ENCODE measurements at regions not wholly inside any gene's neighbourhood (a gene's known extent, or its start where the extent isn't known, plus 50 kb on each side); places are given as distances from the start of the nearest gene placed in this dataset.

DNA sequence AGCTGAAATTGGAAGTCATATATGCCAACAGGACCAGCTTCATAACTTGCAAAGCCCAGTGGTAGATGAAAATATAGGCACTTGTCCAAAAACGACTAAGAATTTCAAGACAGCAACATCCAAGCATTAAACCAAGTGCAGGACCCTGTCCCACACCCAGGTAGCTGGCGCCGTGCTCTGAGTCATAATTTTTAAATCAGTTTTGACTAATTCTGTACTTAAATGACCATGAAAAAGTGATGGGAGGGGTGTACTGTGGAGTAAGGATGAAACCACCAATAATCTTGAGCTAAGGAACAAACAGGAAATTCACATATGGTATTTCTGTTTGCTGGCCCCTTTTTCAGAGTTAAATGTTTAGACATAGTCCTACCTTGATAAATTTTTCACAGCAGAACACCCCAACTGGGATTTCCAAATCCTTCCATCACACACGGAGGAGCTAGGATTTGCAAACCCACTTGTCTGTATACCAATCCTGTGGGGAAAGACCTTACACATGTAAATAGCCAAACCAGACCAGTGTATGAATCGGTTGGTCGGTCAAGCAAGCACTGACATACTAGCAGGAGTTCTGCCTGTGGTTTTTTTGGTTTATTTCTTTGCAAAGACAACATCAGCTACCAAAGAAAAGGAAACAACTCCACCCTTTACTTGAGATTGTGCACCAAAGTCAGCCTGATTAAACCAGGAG is 235.7 kb upstream of the RAB4A start:
- peaks cover 5% of the 10 kb centered on the region for H3K36me3 Mint-ChIP-seq
- H3K27me3 Mint-ChIP-seq: peaks cover 7 to 18% of the 10 kb centered on the region in 2 donors
- ATAC-seq (peak; percentile 36 to 87), DNase-seq (ENCODE audit: low spot score) (no peak)
- peak overlapping the region; percentile 21 for H3K4me3 Mint-ChIP-seq
- no peaks in the 10 kb centered on the region for H3K9me3 Mint-ChIP-seq
- H3K27ac Mint-ChIP-seq: no peak overlapping the region
- H3K4me1 Mint-ChIP-seq (ENCODE audit: low read depth in 2 of 2): peaks cover 37 to 46% of the 10 kb centered on the region in 2 donors

DNA sequence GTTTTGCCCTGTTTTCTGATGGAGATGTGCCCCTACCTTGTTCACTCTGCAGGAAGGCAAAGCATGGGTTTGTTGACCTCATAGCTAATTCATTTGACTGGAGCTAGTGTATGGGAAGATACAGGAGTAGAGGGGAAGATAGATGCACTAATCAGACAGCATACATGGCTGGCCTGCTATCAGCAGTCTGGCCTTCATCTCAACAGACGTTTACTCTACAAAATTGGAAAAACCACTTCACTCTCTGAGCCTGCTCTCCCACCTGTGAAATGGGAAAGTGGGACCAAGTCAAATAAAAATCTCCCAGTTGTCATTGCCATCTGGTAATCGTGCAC is 235.2 kb upstream of the RAB4A start:
- H3K27me3 Mint-ChIP-seq: peaks cover 12 to 23% of the 10 kb centered on the region in 2 donors

DNA sequence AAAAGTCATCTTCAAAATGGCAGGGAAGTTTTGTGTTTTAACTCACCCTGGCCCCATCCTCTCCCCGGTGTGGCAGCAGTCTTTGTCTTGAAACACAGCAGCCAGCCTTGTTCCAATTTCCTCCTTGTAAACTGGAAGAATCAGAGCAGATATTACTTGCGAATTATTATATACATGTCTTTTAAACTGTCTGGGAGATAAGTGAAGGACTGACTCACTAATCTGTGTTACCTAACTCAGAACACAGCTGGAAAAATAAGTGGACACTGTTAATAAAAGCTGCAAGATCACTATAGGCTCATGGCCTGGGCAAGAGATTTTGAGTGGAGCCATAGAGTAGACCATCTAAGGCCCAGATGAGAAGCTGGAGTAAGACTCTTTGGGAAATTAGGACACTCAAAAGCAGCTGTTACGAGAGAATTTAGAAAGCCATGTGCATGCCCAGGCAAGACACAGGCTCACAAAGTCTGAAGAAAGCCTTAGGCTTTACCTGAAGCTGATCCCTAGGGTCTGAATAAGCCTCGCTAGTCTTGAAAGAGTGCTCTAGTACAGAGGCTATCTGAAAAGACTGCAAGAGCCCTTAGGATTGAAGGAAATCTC is 233.0 kb upstream of the RAB4A start:
- Mint-ChIP-seq H3K27ac (no peak overlapping the region), H3K36me3 (peaks cover 5% of the 10 kb centered on the region), H3K9me3 (peaks cover 4% of the 10 kb centered on the region), H3K4me3 (no peak overlapping the region), H3K27me3 (peaks cover 16 to 31% of the 10 kb centered on the region in 2 donors), H3K4me1 (ENCODE audit: low read depth in 2 of 2) (peaks cover 31 to 39% of the 10 kb centered on the region in 2 donors)
- no peak for DNase-seq (ENCODE audit: low spot score)
- no peak for ATAC-seq

More for the DNA sequence above, 235.2 kb upstream of the RAB4A start:
- ATAC-seq (peak in 1 of 2 donors; percentile 6), DNase-seq (ENCODE audit: low spot score) (no peak)
- peaks cover 37 to 46% of the 10 kb centered on the region in 2 donors for H3K4me1 Mint-ChIP-seq (ENCODE audit: low read depth in 2 of 2)
- H3K4me3 Mint-ChIP-seq: peak overlapping the region; percentile 21
- H3K27ac Mint-ChIP-seq: no peak overlapping the region
- H3K9me3 Mint-ChIP-seq: peaks cover 4% of the 10 kb centered on the region
- H3K36me3 Mint-ChIP-seq: peaks cover 5% of the 10 kb centered on the region

DNA sequence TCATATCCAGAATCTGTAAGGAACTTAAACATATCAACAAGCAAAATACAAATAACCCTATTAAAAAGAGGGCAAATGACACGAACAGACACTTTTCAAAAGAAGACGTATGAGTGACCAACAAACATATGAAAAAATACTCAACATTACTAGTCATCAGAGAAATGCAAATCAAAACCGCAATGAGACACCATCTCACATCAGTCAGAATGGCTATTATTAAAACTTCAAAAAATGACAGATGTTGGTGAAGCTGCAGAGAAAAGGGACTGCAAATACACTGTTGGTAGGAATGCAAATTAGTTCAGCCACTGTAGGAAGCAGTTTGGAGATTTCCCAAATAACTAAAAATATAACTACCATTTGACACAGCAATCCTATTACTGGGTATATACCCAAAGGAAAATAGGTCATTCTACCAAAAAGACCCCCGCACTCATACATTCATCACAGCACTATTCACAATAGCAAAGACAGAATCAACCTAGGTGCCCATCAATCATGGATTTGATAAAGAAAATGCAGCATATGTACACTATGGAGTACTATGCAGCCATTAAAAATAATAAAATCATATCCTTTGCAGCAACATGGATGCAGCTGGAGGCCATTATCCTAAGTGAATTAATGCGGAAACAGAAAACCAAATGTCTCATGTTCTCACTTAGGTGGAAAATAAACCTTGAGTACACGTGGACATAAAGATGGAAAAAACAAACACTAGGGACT is 230.1 kb upstream of the RAB4A start:
- peaks cover 4% of the 10 kb centered on the region for H3K9me3 Mint-ChIP-seq
- H3K27ac Mint-ChIP-seq: no peak overlapping the region
- DNase-seq (ENCODE audit: low spot score) (no peak), ATAC-seq (no peak)
- H3K36me3 Mint-ChIP-seq: peaks cover 5% of the 10 kb centered on the region
- H3K27me3 Mint-ChIP-seq: peaks cover 20 to 44% of the 10 kb centered on the region in 2 donors
- H3K4me1 Mint-ChIP-seq (ENCODE audit: low read depth in 2 of 2): peaks cover 10 to 11% of the 10 kb centered on the region in 2 donors
- H3K4me3 Mint-ChIP-seq: no peak overlapping the region

DNA sequence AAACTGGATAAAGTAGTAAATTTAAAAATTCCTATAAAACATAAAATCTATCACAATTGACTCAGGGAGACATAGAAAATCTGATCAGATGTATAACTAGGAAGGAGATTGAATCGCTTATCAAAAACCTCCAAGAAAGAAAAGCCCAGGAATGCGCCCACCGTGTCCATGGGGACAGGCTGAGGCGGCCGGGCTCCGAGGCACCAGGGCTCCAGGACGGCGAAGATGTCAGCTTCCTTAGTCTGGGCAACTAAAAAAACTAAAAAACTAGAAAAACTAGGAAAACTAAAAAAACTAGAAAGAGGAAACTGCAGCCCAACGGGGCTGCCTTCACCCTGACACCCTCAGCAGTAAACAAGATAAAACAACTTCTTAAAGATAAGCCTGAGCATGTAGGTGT is 229.0 kb upstream of the RAB4A start:
- Mint-ChIP-seq H3K27ac (no peak overlapping the region), H3K4me3 (no peak overlapping the region), H3K36me3 (peaks cover 5% of the 10 kb centered on the region), H3K9me3 (peaks cover 4% of the 10 kb centered on the region), H3K27me3 (peaks cover 23 to 44% of the 10 kb centered on the region in 2 donors), H3K4me1 (ENCODE audit: low read depth in 2 of 2) (no peaks in the 10 kb centered on the region)
- DNase-seq (ENCODE audit: low spot score) (no peak), ATAC-seq (no peak)

DNA sequence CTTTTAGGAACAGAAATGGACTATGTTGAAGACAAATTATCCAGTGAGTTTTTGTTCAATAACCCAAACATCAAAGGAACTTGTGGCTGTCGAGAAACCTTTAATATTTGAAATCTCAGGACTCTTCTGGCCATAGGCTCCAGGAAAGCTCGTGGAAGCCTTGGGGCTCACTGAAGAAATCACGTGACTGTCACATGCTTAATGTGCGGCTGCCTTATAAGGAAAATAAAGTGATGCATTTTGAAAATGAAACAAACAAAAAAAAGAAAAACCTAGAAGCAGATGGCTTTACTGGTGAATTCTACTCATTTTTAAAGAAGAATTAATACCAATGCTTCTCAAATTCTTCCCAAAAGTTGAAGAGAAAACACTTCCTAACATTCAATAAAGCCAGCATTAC is 228.4 kb upstream of the RAB4A start:
- H3K27me3 Mint-ChIP-seq: peaks cover 23 to 44% of the 10 kb centered on the region in 2 donors
- H3K27ac Mint-ChIP-seq: no peak overlapping the region
- no peak overlapping the region for H3K4me3 Mint-ChIP-seq
- no peak for ATAC-seq
- no peak for DNase-seq (ENCODE audit: low spot score)
- peaks cover 5% of the 10 kb centered on the region for H3K36me3 Mint-ChIP-seq
- no peaks in the 10 kb centered on the region for H3K4me1 Mint-ChIP-seq (ENCODE audit: low read depth in 2 of 2)
- H3K9me3 Mint-ChIP-seq: peaks cover 4% of the 10 kb centered on the region

DNA sequence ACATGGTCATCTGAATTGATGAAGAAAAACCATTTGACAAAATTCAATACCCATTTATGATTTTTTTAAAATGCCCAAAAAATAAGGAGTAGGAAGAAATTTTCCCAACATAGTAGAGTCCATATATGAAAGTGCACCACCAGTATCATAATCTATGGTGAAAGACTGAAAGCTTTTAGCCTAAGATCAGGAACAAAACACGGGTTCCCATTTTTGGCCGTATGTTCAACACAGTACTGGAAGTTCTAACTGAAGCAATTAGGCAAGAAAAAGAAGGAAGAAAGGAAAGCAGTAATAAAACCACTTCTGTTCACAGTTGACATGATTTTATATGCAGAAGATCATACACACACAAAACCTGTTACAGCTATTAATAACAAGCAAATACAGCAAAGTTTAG is 227.8 kb upstream of the RAB4A start:
- peaks cover 5% of the 10 kb centered on the region for H3K36me3 Mint-ChIP-seq
- peaks cover 4% of the 10 kb centered on the region for H3K9me3 Mint-ChIP-seq
- peaks cover 23 to 44% of the 10 kb centered on the region in 2 donors for H3K27me3 Mint-ChIP-seq
- ATAC-seq (no peak), DNase-seq (ENCODE audit: low spot score) (no peak)
- no peak overlapping the region for H3K27ac Mint-ChIP-seq
- no peaks in the 10 kb centered on the region for H3K4me1 Mint-ChIP-seq (ENCODE audit: low read depth in 2 of 2)
- no peak overlapping the region for H3K4me3 Mint-ChIP-seq

DNA sequence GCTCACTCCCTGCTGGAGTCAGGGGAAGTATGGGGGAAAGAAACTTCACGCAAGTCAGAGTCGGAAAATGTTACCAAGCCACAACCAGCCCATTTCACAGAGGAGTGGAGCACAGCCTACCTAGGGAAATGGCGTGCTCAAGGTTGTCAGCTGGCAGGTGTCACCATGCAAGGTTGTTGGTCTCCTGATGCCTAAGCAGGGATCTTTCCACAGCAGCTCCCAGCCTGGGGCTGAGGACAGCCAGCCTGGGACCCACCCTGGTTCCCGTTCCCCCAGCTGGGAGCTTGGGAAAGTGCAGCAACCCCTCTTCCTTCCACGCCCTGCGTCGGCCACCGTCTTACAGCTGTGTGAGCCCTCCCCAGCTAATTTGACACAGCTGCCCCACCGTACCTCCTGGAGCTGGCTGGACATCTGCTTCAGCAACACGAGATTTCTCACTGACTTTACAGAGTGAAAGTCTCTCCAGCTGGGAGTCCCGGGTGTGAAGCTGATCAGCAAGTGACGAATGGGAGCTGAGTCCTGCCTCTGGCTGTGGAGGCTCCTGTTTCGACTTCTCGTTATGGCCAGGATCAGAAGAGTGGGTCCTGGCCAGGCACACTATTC is 224.6 kb upstream of the RAB4A start:
- Mint-ChIP-seq H3K4me3 (no peak overlapping the region), H3K4me1 (ENCODE audit: low read depth in 2 of 2) (no peaks in the 10 kb centered on the region), H3K27ac (no peak overlapping the region), H3K9me3 (peaks cover 4% of the 10 kb centered on the region), H3K27me3 (peaks cover 22 to 33% of the 10 kb centered on the region in 2 donors), H3K36me3 (peaks cover 3% of the 10 kb centered on the region)
- DNase-seq (ENCODE audit: low spot score): no peak
- no peak for ATAC-seq

DNA sequence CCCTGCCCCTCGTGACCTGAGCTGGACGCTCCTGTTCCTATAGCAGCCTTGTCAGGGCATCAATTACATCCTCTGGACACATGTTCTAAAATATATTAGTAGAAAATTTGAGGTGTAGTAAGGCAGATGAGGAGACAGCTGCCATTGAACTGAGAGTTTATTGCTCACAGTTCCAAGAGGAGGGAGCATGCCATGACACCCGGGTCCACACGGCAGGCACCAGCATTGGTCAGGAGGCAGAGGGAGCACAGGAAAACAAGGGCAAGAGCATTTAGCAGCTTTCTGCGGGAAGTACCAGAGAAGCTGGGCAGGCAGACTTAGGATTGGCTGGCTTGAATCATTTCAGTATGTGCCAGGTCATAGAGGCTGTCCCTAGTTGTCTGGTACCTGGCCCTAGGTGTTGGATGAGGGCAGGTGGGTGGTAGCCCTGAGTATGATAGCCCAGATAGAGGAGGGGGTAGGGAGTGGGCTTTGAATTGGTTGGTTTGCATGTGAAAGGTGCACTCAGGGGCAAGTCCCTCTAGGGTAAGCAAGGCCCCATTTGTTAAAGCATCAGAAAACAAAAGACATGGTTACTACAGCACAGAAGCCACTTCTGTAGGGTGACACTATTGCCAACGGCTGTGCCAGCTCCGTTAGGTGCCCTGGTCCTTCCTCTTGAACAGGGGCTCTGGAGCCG is 223.6 kb upstream of the RAB4A start:
- H3K27me3 Mint-ChIP-seq: peaks cover 25 to 36% of the 10 kb centered on the region in 2 donors
- no peak overlapping the region for H3K4me3 Mint-ChIP-seq
- H3K9me3 Mint-ChIP-seq: peaks cover 8% of the 10 kb centered on the region
- no peak overlapping the region for H3K27ac Mint-ChIP-seq
- peak in 1 of 2 donors; percentile 24 for ATAC-seq
- DNase-seq (ENCODE audit: low spot score): no peak
- H3K36me3 Mint-ChIP-seq: peaks cover 8% of the 10 kb centered on the region
- H3K4me1 Mint-ChIP-seq (ENCODE audit: low read depth in 2 of 2): no peaks in the 10 kb centered on the region

DNA sequence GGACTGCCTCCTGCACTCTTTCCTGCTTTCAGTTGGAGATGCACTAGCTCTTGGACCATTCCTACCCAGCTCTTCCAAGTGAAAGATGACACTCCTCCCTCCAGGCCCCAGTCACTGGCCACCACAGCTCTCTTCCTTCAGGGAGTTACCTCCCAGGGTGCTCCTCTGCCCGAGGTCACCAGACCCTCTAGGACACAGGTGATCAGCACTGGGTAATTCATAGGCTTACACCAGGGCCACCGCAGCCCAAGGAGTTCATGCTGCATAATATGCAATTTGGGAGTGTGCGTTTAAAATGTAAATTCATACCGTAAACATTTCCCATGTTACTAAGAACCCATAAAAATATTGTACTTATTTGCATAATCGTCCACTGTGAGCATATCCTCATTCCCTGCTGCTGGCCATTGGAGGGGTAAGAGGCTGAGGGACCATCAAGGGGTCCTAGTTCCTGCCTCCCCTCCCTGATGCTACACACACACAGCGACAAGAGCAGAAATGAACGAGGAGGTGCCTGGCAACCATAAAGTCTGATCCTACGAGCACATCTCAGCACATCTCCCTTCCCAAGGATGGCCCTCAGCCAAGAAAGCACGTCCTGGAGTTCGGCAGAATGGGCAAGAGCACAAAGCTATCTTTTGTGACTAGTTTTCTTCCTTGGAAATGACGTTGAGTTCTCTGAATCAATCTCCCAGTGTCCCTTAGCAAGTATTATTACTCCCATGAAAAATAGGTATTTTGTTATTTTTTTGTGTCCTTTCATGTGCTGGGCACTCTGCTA is 222.9 kb upstream of the RAB4A start:
- Mint-ChIP-seq H3K27ac (no peak overlapping the region), H3K27me3 (peaks cover 23 to 31% of the 10 kb centered on the region in 2 donors), H3K9me3 (peaks cover 8% of the 10 kb centered on the region), H3K36me3 (peaks cover 8% of the 10 kb centered on the region), H3K4me1 (ENCODE audit: low read depth in 2 of 2) (no peaks in the 10 kb centered on the region), H3K4me3 (no peak overlapping the region)
- DNase-seq (ENCODE audit: low spot score): no peak
- no peak for ATAC-seq

DNA sequence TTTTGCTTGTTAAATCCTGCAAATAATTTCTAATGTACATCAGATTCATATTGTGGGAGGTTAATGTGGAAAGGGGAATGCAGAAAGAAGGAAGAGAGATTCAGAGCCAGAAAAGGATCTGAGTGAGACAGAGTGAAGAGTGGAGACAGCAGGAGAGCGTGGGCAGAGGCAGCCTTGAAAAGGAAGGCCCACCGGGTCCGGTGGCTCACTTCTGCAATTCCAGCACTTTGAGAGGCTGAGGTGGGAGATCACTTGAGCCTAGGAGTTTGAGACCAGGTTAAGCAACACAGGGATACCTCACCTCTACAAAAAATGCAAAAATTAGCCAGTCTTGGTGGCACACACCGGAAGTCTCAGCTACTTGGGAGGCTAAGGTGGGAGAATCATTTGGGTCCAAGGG is 222.0 kb upstream of the RAB4A start:
- peaks cover 20 to 24% of the 10 kb centered on the region in 2 donors for H3K27me3 Mint-ChIP-seq
- peaks cover 8% of the 10 kb centered on the region for H3K9me3 Mint-ChIP-seq
- H3K4me3 Mint-ChIP-seq: no peak overlapping the region

DNA sequence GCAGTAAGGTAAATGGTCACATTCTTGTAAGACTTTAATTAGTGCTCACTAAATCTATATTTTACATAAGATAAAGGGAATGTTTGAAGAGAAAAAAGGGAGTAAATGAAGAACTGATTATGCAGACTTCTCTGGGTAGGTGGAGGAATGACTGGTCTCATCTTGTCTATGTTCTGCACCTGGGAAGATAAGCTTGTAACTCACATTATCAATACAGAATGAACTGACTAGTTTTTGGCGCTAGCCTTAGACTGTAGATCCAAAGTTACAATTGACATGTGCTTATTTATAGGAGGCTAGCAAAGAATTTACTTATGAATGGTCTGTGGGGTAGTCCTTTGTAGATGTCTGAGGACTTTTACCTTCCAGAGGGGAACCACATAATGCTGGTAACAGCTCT is 214.9 kb upstream of the RAB4A start:
- peaks cover 13 to 19% of the 10 kb centered on the region in 2 donors for H3K27me3 Mint-ChIP-seq
- no peak for DNase-seq (ENCODE audit: low spot score)
- H3K4me3 Mint-ChIP-seq: no peak overlapping the region
- ATAC-seq: no peak
- H3K9me3 Mint-ChIP-seq: peaks cover 6% of the 10 kb centered on the region
- peaks cover 8% of the 10 kb centered on the region for H3K36me3 Mint-ChIP-seq
- H3K4me1 Mint-ChIP-seq (ENCODE audit: low read depth in 2 of 2): peaks cover 12 to 16% of the 10 kb centered on the region in 2 donors
- no peak overlapping the region for H3K27ac Mint-ChIP-seq

More for the DNA sequence above, 222.0 kb upstream of the RAB4A start:
- no peak for DNase-seq (ENCODE audit: low spot score)
- Mint-ChIP-seq H3K4me1 (ENCODE audit: low read depth in 2 of 2) (no peaks in the 10 kb centered on the region), H3K27ac (no peak overlapping the region), H3K36me3 (peaks cover 8% of the 10 kb centered on the region)
- ATAC-seq: no peak

DNA sequence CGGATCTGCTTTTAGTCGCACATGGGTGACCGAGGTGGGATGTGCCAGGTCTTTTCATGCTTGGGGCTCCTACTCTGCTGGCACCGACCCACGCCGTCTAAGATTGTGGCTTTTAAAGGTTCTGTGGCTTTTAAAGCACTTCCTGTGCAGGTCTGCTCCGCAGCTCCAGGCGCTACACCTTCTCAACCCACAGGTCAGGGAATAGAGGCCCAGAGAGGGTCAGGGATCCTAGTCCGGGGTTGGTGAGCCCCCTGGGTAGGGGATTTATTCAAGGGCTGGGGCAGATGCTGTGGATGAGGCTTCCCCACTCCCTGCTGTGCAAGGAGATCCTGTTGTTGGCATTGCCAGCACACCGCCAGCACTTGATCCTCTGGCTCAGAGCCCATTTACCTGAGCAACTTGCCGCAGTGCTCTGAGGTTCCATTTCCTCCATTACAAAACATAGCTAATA is 212.8 kb upstream of the RAB4A start:
- no peak overlapping the region for H3K27ac Mint-ChIP-seq
- H3K4me1 Mint-ChIP-seq (ENCODE audit: low read depth in 2 of 2): peaks cover 12 to 16% of the 10 kb centered on the region in 2 donors
- H3K36me3 Mint-ChIP-seq: no peaks in the 10 kb centered on the region
- H3K27me3 Mint-ChIP-seq: peaks cover 7 to 12% of the 10 kb centered on the region in 2 donors
- DNase-seq (ENCODE audit: low spot score) (no peak), ATAC-seq (peak in 1 of 2 donors; percentile 20)
- H3K4me3 Mint-ChIP-seq: no peak overlapping the region
- H3K9me3 Mint-ChIP-seq: no peaks in the 10 kb centered on the region

Data from natural killer cell treated with Interleukin-12 subunit alpha and Interleukin-12 subunit beta and Interleukin-15 and Interleukin-18, amount 100 ng/mL, for 72 hours (primary cell).